ENCODE measurements at regions not wholly inside any gene's neighbourhood (a gene's known extent, or its start where the extent isn't known, plus 50 kb on each side); places are given as distances from the start of the nearest gene placed in this dataset.

- TF ChIP-seq USF2 (CRISPR knock-in tag; IDR thresholded peaks at IDR 0.05): no peak
- no peak for TF ChIP-seq CTCF (IDR thresholded peaks at IDR 0.05)
Measured at GRCh38 chr13:58573743-58574142, 942.2 kb downstream of the PCDH17 start.

All from WTC11 (cell line).